ENCODE measurements at regions not wholly inside any gene's neighbourhood (a gene's known extent, or its start where the extent isn't known, plus 50 kb on each side); places are given as distances from the start of the nearest gene placed in this dataset.

DNA sequence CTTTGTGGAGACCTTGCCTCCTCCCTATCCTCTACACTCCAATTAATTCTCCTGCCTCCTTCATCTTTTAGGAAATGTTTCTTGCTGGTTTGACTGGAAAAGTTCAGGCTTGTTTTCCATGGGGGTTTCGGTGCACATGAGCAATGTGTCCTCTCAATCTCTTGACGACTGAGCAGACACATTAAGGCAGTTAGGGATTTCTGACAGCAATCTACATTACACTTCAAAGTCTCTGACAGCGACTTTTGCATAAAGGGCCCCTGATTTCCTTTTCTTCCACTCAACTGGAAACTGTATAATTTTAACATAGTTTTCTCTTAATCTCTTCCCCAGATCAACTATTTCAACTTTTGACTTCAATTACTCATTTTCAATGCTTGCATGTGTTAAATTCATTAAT lies 394.0 kb downstream of the MEIS1 start:
- no peak overlapping the region for H3K4me2 ChIP-seq (ENCODE audit: low read length)
- H3K9ac ChIP-seq, result no peak overlapping the region
- no peak overlapping the region for H2AFZ ChIP-seq
- H3K36me3 ChIP-seq (ENCODE audit: control insufficient read depth, insufficient read depth, low read length), result no peaks in the 10 kb centered on the region
- H3K4me3 ChIP-seq (ENCODE audit: low read depth, low read length), result no peak overlapping the region
- H3K79me2 ChIP-seq, result no peaks in the 10 kb centered on the region
- H3K4me1 ChIP-seq, result no peaks in the 10 kb centered on the region
- TF ChIP-seq, protein P1, sequence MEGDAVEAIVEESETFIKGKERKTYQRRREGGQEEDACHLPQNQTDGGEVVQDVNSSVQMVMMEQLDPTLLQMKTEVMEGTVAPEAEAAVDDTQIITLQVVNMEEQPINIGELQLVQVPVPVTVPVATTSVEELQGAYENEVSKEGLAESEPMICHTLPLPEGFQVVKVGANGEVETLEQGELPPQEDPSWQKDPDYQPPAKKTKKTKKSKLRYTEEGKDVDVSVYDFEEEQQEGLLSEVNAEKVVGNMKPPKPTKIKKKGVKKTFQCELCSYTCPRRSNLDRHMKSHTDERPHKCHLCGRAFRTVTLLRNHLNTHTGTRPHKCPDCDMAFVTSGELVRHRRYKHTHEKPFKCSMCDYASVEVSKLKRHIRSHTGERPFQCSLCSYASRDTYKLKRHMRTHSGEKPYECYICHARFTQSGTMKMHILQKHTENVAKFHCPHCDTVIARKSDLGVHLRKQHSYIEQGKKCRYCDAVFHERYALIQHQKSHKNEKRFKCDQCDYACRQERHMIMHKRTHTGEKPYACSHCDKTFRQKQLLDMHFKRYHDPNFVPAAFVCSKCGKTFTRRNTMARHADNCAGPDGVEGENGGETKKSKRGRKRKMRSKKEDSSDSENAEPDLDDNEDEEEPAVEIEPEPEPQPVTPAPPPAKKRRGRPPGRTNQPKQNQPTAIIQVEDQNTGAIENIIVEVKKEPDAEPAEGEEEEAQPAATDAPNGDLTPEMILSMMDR (IDR thresholded peaks at IDR 0.05), result no peak
- H3K9me3 ChIP-seq (ENCODE audit: control insufficient read depth, low read length), result no peaks in the 10 kb centered on the region
- no peak overlapping the region for H3K27ac ChIP-seq
- no peaks in the 10 kb centered on the region for H3K27me3 ChIP-seq (ENCODE audit: control insufficient read depth, insufficient read depth, low read length)

DNA sequence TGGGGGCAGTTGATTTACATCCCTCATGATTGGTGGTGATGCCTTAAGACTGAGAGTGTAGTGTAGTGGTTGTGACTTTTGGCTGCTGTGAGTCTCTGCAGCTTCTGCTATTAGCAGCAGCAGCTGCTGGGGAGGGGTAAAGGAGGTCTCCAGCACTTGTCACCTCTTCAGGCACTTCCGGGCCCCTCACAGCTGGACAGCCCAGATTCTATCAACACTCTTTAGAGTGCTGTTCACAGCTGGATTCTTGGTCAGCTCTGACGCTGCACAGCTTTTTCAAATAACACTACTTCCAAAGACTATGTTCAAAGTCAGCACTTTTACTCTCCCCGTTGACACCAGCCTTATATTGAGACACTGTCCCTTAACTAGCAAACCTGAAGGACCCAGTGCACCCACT lies 396.0 kb downstream of the MEIS1 start:
- Histone ChIP-seq H3K79me2 (no peaks in the 10 kb centered on the region), H3K27me3 (ENCODE audit: control insufficient read depth, insufficient read depth, low read length) (no peaks in the 10 kb centered on the region), H3K4me1 (no peaks in the 10 kb centered on the region), H3K4me3 (ENCODE audit: low read depth, low read length) (no peak overlapping the region), H3K4me2 (ENCODE audit: low read length) (no peak overlapping the region), H3K9ac (no peak overlapping the region), H3K9me3 (ENCODE audit: control insufficient read depth, low read length) (no peaks in the 10 kb centered on the region), H3K27ac (no peak overlapping the region), H3K36me3 (ENCODE audit: control insufficient read depth, insufficient read depth, low read length) (no peaks in the 10 kb centered on the region), H2AFZ (no peak overlapping the region)
- TF ChIP-seq, protein P1 (IDR thresholded peaks at IDR 0.05), result no peak

DNA sequence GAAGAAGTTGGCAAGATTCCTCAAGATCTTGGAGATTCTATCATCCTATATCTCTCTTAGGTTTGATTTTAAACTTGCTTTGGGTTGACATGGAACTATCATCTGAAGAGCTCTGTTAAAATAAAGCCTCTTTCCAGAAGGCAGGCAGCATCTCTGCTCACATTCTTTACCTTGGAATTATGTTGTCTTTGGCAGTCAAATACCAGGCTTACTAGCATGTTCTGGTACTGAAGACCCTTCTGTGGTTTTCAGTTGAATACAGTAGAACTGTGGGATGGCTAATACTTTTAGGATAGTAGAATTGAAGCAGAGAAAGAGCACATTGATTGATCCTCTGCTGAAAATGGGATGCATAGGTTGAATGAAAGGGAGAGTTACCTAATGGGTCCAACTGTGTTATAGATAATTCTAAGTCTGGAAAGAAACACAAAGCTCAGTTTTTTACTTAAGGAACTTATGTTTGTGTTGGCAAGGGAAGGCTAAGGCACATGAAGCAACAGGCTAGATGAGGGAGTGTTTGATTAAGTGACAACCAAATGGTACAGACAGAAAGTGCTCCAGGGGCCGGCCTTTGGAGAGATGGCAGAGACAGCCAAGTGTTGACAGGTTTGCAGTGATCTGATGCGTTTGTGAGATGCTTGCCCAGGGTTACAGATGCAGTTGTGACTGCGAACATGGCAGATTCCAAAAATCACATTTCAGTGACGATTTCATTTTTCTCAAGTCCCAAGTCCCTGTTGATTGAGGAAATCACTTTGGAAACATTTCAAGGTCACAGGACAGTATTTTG lies 397.9 kb downstream of the MEIS1 start:
- no peaks in the 10 kb centered on the region for H3K4me1 ChIP-seq
- no peaks in the 10 kb centered on the region for H3K9me3 ChIP-seq (ENCODE audit: control insufficient read depth, low read length)
- H3K79me2 ChIP-seq, result no peaks in the 10 kb centered on the region
- TF ChIP-seq, protein P1 (IDR thresholded peaks at IDR 0.05), result no peak
- H3K4me3 ChIP-seq (ENCODE audit: low read depth, low read length), result no peak overlapping the region
- no peaks in the 10 kb centered on the region for H3K36me3 ChIP-seq (ENCODE audit: control insufficient read depth, insufficient read depth, low read length)
- no peak overlapping the region for H3K27ac ChIP-seq
- no peaks in the 10 kb centered on the region for H3K27me3 ChIP-seq (ENCODE audit: control insufficient read depth, insufficient read depth, low read length)
- H2AFZ ChIP-seq, result no peak overlapping the region
- no peak overlapping the region for H3K9ac ChIP-seq
- H3K4me2 ChIP-seq (ENCODE audit: low read length), result no peak overlapping the region

DNA sequence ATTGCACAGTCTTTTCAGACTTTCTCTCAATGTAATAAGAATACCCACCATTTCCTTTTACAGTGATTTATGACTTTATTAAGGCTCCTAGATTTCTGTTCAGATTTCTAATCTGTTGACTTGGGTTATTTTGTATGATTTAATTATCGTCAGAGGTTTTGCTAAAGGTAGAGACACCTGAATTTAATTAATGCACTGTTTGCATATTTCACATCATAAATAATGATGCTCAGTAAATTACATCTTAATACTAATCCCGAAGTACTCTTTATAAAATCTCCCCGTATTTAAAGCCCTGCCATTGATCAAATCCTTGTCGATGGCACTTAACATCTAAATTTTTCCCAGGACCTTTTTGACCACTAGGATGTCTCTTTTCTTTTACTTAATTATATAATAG lies 399.9 kb downstream of the MEIS1 start:
- Histone ChIP-seq H3K4me3 (ENCODE audit: low read depth, low read length) (no peak overlapping the region), H3K79me2 (no peaks in the 10 kb centered on the region), H3K36me3 (ENCODE audit: control insufficient read depth, insufficient read depth, low read length) (no peaks in the 10 kb centered on the region), H3K4me2 (ENCODE audit: low read length) (no peak overlapping the region), H3K27ac (no peak overlapping the region), H2AFZ (no peak overlapping the region), H3K27me3 (ENCODE audit: control insufficient read depth, insufficient read depth, low read length) (no peaks in the 10 kb centered on the region), H3K9me3 (ENCODE audit: control insufficient read depth, low read length) (no peaks in the 10 kb centered on the region), H3K9ac (no peak overlapping the region), H3K4me1 (no peaks in the 10 kb centered on the region)
- TF ChIP-seq, protein P1 (IDR thresholded peaks at IDR 0.05), result no peak

DNA sequence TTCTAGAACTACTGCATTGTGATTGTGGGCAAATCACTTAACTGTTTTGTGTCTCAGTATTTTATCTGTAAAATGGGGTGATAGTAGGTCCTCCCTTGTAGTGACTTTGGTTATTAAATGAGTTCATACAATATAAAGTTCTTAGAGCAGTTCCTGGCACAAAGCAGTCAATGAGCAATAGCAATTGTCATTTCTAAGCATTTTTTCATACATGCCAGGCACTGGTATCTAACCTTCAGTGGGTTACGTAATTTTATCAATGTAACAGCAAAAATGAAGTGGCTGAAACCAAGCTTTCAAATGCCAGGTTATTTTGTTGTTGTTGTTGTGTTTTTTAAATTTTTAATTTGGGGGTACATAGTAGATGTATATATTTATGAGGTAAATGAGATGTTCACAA lies 401.9 kb downstream of the MEIS1 start:
- Histone ChIP-seq H3K27me3 (ENCODE audit: control insufficient read depth, insufficient read depth, low read length) (no peaks in the 10 kb centered on the region), H3K9me3 (ENCODE audit: control insufficient read depth, low read length) (no peaks in the 10 kb centered on the region), H3K4me1 (no peaks in the 10 kb centered on the region), H3K36me3 (ENCODE audit: control insufficient read depth, insufficient read depth, low read length) (no peaks in the 10 kb centered on the region), H3K4me2 (ENCODE audit: low read length) (no peak overlapping the region), H3K79me2 (no peaks in the 10 kb centered on the region), H3K4me3 (ENCODE audit: low read depth, low read length) (no peak overlapping the region), H2AFZ (no peak overlapping the region), H3K9ac (no peak overlapping the region), H3K27ac (no peak overlapping the region)
- TF ChIP-seq, protein P1 (IDR thresholded peaks at IDR 0.05), result no peak
